GM12878 (cell line): ENCODE measurements at regions not wholly inside any gene's neighbourhood (a gene's known extent, or its start where the extent isn't known, plus 50 kb on each side); places are given as distances from the start of the nearest gene placed in this dataset.

Experiments
- ATAC-seq: fragments of 200-7000 bp; cut with Tn5 transposase; 3 replicates; pipeline ENCODE4 v1.9.1; 2020; ENCODE audit warnings: mild to moderate bottlenecking, moderate library complexity
- BruUV-seq: library from RNA; stranded (reverse); fragments of 400-500 nt; replicated peaks from 2 replicates; lab custom pipeline; 2021; lab: Mats Ljungman, UMichigan
- CTCF ChIA-PET: fragments of 300-600 bp; sonication (Branson Sonifier 250); formaldehyde crosslinking; extraction: SDS; loops from one replicate; lab custom pipeline; 2021; ENCODE audit warnings: inconsistent platforms; lab: Yijun Ruan, JAX
- POLR2A ChIA-PET: fragments of 350-600 bp; formaldehyde crosslinking; extraction: SDS; loops from one replicate; lab custom pipeline; 2021; ENCODE audit warnings: inconsistent platforms; lab: Charles Lee
- RAD21 ChIA-PET: fragments of 300-600 bp; sonication (Branson Sonifier 250); formaldehyde crosslinking; loops from one replicate; lab custom pipeline; 2023; ENCODE audit warnings: antibody characterized with exemption; ENCODE audit not compliant: unreplicated experiment; lab: Charles Lee
- SMC1A ChIA-PET: fragments of 300-600 bp; sonication (Branson Sonifier 250); formaldehyde crosslinking; loops from one replicate; lab custom pipeline; 2023; ENCODE audit not compliant: unreplicated experiment, uncharacterized antibody; lab: Charles Lee
- DNase-seq: peaks from one replicate; pipeline ENCODE4 v3.0.0-alpha.2; 2011; ENCODE audit warnings: low read depth, low spot score
- FAIRE-seq: peaks from 3 replicates; lab custom pipeline; 2011; peaks lifted over from hg19 to GRCh38; lab: Jason Lieb, UNC
- H2AFZ ChIP-seq: 2 replicates; pipeline ENCODE4 v1.6.0; 2011; ENCODE audit warnings: low read depth, low read length, control low read depth; ENCODE audit not compliant: control insufficient read depth
- H3K27ac ChIP-seq: 2 replicates; pipeline ENCODE4 v1.5.1; 2011; ENCODE audit warnings: control low read depth; ENCODE audit not compliant: control insufficient read depth, insufficient read depth
- H3K27me3 ChIP-seq, 2 experiments: replicated peaks in 1 of 2; 2 replicates each; pipeline versions ENCODE4 v1.6.0 to v1.6.1; 2011; ENCODE audit warnings: low read length in 1 of 2; ENCODE audit not compliant: control insufficient read depth in 2 of 2, insufficient read depth in 2 of 2
- H3K36me3 ChIP-seq, 2 experiments: 2 replicates each; pipeline ENCODE4 v1.5.1; 2011; ENCODE audit warnings: low read length in 1 of 2; ENCODE audit not compliant: control insufficient read depth in 2 of 2, insufficient read depth in 2 of 2
- H3K4me1 ChIP-seq: 2 replicates; pipeline ENCODE4 v1.6.1; 2011; ENCODE audit warnings: mild to moderate bottlenecking, low read length, moderate library complexity, mixed read lengths; ENCODE audit not compliant: control insufficient read depth, insufficient read depth
- H3K4me2 ChIP-seq: 2 replicates; pipeline ENCODE4 v1.6.0; 2011; ENCODE audit warnings: control low read depth; ENCODE audit not compliant: control insufficient read depth, insufficient read depth
- H3K4me3 ChIP-seq: fragments of 200-600 bp; sonication (generic); 2 replicates; pipeline ENCODE4 v1.5.1; 2016
- H3K79me2 ChIP-seq: 2 replicates; pipeline ENCODE4 v1.6.0; 2011; ENCODE audit warnings: low read length; ENCODE audit not compliant: control insufficient read depth, insufficient read depth
- H3K9ac ChIP-seq: 2 replicates; pipeline ENCODE4 v1.8.0; 2011; ENCODE audit warnings: low read length, control low read depth, mixed read lengths; ENCODE audit not compliant: control insufficient read depth, insufficient read depth
- H3K9me3 ChIP-seq: replicated peaks from 3 replicates; pipeline ENCODE4 v1.5.1; 2011; ENCODE audit warnings: mild to moderate bottlenecking, low read length; ENCODE audit not compliant: control insufficient read depth, insufficient read depth
- H4K20me1 ChIP-seq: 2 replicates; pipeline ENCODE4 v1.6.0; 2011; ENCODE audit not compliant: control insufficient read depth, insufficient read depth
- ATF7 ChIP-seq: fragments of 450-650 bp; IDR thresholded peaks from 2 replicates; pipeline ENCODE4 v1.6.1; 2016; ENCODE audit warnings: low read depth, mild to moderate bottlenecking
- BACH1 ChIP-seq: fragments of 450-650 bp; IDR thresholded peaks from 2 replicates; pipeline ENCODE4 v1.6.1; 2017; ENCODE audit warnings: mild to moderate bottlenecking, borderline replicate concordance
- BRCA1 ChIP-seq: IDR thresholded peaks from 2 replicates; pipeline ENCODE4 v1.6.1; 2011; ENCODE audit warnings: low read depth, low read length, improper control_type of control experiment
- JUND ChIP-seq: IDR thresholded peaks from 2 replicates; pipeline ENCODE4 v1.6.1; 2012; ENCODE audit warnings: low read depth, mild to moderate bottlenecking, low read length, improper control_type of control experiment, moderate library complexity
- SMARCA5 ChIP-seq: fragments of 450-650 bp; IDR thresholded peaks from 2 replicates; pipeline ENCODE4 v1.6.1; 2017; ENCODE audit warnings: mild to moderate bottlenecking
- SUZ12 ChIP-seq: fragments of 200-600 bp; sonication (generic); IDR thresholded peaks from one replicate; pipeline ENCODE4 v1.6.1; 2018; ENCODE audit warnings: antibody characterized with exemption, mild to moderate bottlenecking; ENCODE audit not compliant: unreplicated experiment
- TARDBP ChIP-seq: IDR thresholded peaks from 2 replicates; pipeline ENCODE4 v1.6.1; 2016; ENCODE audit warnings: borderline replicate concordance
- YBX1 ChIP-seq: fragments of 450-650 bp; IDR thresholded peaks from 2 replicates; pipeline ENCODE4 v1.6.1; 2016; ENCODE audit warnings: antibody characterized with exemption
- ZNF207 ChIP-seq: fragments of 450-650 bp; IDR thresholded peaks from 2 replicates; pipeline ENCODE4 v1.6.1; 2014; ENCODE audit warnings: antibody characterized with exemption, mild to moderate bottlenecking, borderline replicate concordance
- WGBS: methylation state at CpG from one replicate; pipeline ENCODE4 v1.1.6; 2016; ENCODE audit warnings: low lambda C conversion rate; ENCODE audit not compliant: insufficient replicate concordance, insufficient coverage; ENCODE audit errors: missing lambda C conversion rate; 5-methylcytosine and 5-hydroxymethylcytosine counted together
- in situ Hi-C: fragments of 300-500 bp; cut with MboI; formaldehyde crosslinking; loops from 9 replicates; pipeline ENCODE4 v1.14.3; 2018; ENCODE audit warnings: mixed read lengths
- intact Hi-C: fragments of 100-400 bp; cut with micrococcal nuclease; formaldehyde crosslinking; loops from one replicate; pipeline ENCODE4 v1.14.2; 2022; ENCODE audit not compliant: unreplicated experiment
- TF ChIP-seq, protein P1 (sequence below): fragments of 450-650 bp; formaldehyde crosslinking; IDR thresholded peaks from 2 replicates; pipeline ENCODE4 v1.4.0; 2020; ENCODE audit warnings: mild to moderate bottlenecking, moderate library complexity
- TF ChIP-seq, protein P2 (sequence below), 3 experiments: IDR thresholded peaks in 2 of 3; conservative IDR thresholded peaks in 1 of 3; 2 replicates each; pipeline ENCODE4 v1.5.1; 2011; ENCODE audit warnings: low read depth in 3 of 3, low read length in 3 of 3, mild to moderate bottlenecking in 3 of 3, control low read depth in 2 of 3, moderate library complexity in 2 of 3, inconsistent platforms in 1 of 3, mixed read lengths in 1 of 3; ENCODE audit not compliant: control insufficient read depth in 2 of 3, insufficient read depth in 1 of 3; ENCODE audit errors: extremely low read depth in 1 of 3

DNA sequence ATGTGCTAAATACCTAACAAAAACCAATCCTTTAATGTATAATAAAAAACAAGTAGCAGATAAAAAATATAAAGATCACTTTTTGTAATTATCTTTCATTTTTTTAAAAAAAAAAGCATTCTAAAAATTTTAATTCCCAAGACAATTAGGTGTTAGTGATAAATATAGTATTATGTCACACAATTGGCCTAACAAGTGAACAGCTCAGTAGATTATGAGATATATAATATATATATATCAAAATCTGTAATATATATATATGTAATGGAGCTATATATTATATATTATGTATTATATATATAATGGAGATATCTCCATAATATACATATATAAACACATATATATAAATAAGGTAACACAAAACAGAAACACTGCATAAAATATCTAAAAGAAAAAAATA lies 1531.1 kb upstream of the MIR17HG start:
- no peak overlapping the region for H3K27ac ChIP-seq
- H4K20me1 ChIP-seq: no peaks in the 10 kb centered on the region
- H2AFZ ChIP-seq: no peak overlapping the region
- ATAC-seq (no peak), DNase-seq (no peak), FAIRE-seq (no peak)
- no TSS peak for BruUV-seq
- no peak overlapping the region for H3K9ac ChIP-seq
- in situ Hi-C loops (no loop called here), intact Hi-C loops (no loop called here)
- CTCF ChIA-PET: no interaction called here
- POLR2A ChIA-PET: no interaction called here
- H3K9me3 ChIP-seq: no peaks in the 10 kb centered on the region
- H3K4me3 ChIP-seq: no peak overlapping the region
- H3K4me2 ChIP-seq: no peak overlapping the region
- RAD21 ChIA-PET: no interaction called here
- no peaks in the 10 kb centered on the region for H3K79me2 ChIP-seq
- SMC1A ChIA-PET: no interaction called here
- TF ChIP-seq TARDBP: no peak
- TF ChIP-seq ZNF207: no peak
- TF ChIP-seq, protein P1, sequence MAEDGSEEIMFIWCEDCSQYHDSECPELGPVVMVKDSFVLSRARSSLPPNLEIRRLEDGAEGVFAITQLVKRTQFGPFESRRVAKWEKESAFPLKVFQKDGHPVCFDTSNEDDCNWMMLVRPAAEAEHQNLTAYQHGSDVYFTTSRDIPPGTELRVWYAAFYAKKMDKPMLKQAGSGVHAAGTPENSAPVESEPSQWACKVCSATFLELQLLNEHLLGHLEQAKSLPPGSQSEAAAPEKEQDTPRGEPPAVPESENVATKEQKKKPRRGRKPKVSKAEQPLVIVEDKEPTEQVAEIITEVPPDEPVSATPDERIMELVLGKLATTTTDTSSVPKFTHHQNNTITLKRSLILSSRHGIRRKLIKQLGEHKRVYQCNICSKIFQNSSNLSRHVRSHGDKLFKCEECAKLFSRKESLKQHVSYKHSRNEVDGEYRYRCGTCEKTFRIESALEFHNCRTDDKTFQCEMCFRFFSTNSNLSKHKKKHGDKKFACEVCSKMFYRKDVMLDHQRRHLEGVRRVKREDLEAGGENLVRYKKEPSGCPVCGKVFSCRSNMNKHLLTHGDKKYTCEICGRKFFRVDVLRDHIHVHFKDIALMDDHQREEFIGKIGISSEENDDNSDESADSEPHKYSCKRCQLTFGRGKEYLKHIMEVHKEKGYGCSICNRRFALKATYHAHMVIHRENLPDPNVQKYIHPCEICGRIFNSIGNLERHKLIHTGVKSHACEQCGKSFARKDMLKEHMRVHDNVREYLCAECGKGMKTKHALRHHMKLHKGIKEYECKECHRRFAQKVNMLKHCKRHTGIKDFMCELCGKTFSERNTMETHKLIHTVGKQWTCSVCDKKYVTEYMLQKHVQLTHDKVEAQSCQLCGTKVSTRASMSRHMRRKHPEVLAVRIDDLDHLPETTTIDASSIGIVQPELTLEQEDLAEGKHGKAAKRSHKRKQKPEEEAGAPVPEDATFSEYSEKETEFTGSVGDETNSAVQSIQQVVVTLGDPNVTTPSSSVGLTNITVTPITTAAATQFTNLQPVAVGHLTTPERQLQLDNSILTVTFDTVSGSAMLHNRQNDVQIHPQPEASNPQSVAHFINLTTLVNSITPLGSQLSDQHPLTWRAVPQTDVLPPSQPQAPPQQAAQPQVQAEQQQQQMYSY (CRISPR knock-in tag): no peak
- TF ChIP-seq ATF7: no peak
- TF ChIP-seq BRCA1: no peak
- no peaks in the 10 kb centered on the region for H3K27me3 ChIP-seq
- H3K36me3 ChIP-seq: no peaks in the 10 kb centered on the region
- H3K4me1 ChIP-seq: no peaks in the 10 kb centered on the region

DNA sequence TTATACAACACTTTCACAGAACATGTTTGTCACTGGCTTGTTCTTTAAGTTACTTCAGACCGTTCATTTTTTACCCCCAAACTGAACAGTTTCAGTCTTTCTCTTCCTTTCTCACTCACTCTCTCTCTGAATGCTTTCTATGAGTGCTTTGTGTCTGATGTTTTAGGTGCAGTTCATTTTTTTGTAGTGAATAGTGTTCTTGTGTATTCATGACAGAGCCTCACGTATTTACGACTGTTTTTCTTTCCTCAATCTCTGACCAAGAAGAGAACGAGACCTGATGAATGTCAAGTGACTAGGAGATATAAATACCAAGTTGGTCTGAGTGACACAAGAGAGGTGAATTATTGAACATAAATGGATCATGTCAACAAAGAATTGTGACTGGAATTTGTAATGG lies 1525.0 kb upstream of the MIR17HG start:
- H3K79me2 ChIP-seq: no peaks in the 10 kb centered on the region
- FAIRE-seq (no peak), DNase-seq (no peak)
- no TSS peak for BruUV-seq
- no peak overlapping the region for H2AFZ ChIP-seq
- no peaks in the 10 kb centered on the region for H3K27me3 ChIP-seq
- no peaks in the 10 kb centered on the region for H3K4me1 ChIP-seq
- H4K20me1 ChIP-seq: no peaks in the 10 kb centered on the region
- intact Hi-C loops: no loop called here
- POLR2A ChIA-PET: no interaction called here
- H3K4me3 ChIP-seq: no peak overlapping the region
- H3K4me2 ChIP-seq: no peak overlapping the region
- no peak for TF ChIP-seq JUND
- no peak for TF ChIP-seq YBX1
- TF ChIP-seq SMARCA5: no peak
- TF ChIP-seq, protein P2, sequence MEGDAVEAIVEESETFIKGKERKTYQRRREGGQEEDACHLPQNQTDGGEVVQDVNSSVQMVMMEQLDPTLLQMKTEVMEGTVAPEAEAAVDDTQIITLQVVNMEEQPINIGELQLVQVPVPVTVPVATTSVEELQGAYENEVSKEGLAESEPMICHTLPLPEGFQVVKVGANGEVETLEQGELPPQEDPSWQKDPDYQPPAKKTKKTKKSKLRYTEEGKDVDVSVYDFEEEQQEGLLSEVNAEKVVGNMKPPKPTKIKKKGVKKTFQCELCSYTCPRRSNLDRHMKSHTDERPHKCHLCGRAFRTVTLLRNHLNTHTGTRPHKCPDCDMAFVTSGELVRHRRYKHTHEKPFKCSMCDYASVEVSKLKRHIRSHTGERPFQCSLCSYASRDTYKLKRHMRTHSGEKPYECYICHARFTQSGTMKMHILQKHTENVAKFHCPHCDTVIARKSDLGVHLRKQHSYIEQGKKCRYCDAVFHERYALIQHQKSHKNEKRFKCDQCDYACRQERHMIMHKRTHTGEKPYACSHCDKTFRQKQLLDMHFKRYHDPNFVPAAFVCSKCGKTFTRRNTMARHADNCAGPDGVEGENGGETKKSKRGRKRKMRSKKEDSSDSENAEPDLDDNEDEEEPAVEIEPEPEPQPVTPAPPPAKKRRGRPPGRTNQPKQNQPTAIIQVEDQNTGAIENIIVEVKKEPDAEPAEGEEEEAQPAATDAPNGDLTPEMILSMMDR (IDR thresholded peaks at IDR 0.05 in 2 of 3, conservative IDR thresholded peaks at IDR 0.05 in 1 of 3; ENCODE audit: control insufficient read depth in 2 of 3, extremely low read depth in 1 of 3, insufficient read depth in 1 of 3, low read depth in 3 of 3, low read length in 3 of 3): no peak
- TF ChIP-seq SUZ12: no peak
- TF ChIP-seq BACH1: no peak
- TF ChIP-seq, all 136 proteins: peak for 0
- Histone ChIP-seq H3K9me3 (no peaks in the 10 kb centered on the region), H3K9ac (no peak overlapping the region), H3K27ac (no peak overlapping the region), H3K36me3 (no peaks in the 10 kb centered on the region)
- 17% methylated on average over 4 of the region's 4 CpGs for WGBS
- CTCF ChIA-PET: no interaction called here
- RAD21 ChIA-PET: no interaction called here
- ATAC-seq: no peak
- in situ Hi-C loops: no loop called here
- SMC1A ChIA-PET: no interaction called here
